ENCODE measurements at regions not wholly inside any gene's neighbourhood (a gene's known extent, or its start where the extent isn't known, plus 50 kb on each side); places are given as distances from the start of the nearest gene placed in this dataset.

GRCh38 chr2:16409006-16409390 is 256.6 kb downstream of the CYRIA start:
- DNase-seq, result no peak

GRCh38 chr2:16408331-16409005 is 257.2 kb downstream of the CYRIA start:
- no peak for DNase-seq

GRCh38 chr2:16407358-16407757 is 258.3 kb downstream of the CYRIA start:
- no peak for DNase-seq

- DNase-seq, result no peak
These were observed 258.9 kb downstream of the CYRIA start for GRCh38 chr2:16406496-16407289.

- DNase-seq, result no peak
These were observed 260.1 kb downstream of the CYRIA start for GRCh38 chr2:16405551-16405950.

GRCh38 chr2:16404551-16405300 is 260.9 kb downstream of the CYRIA start:
- DNase-seq, result no peak

GRCh38 chr2:16404146-16404545 is 261.5 kb downstream of the CYRIA start:
- no peak for DNase-seq

- DNase-seq, result no peak
These were observed 262.7 kb downstream of the CYRIA start for GRCh38 chr2:16402891-16403290.

- no peak for DNase-seq
These were observed 263.8 kb downstream of the CYRIA start for GRCh38 chr2:16401761-16402300.

GRCh38 chr2:16400127-16400623 is 265.5 kb downstream of the CYRIA start:
- no peak for DNase-seq

- DNase-seq, result no peak
These were observed 267.1 kb downstream of the CYRIA start for GRCh38 chr2:16398486-16399043.

GRCh38 chr2:16397681-16398475 is 267.8 kb downstream of the CYRIA start:
- no peak for DNase-seq

GRCh38 chr2:16396986-16397385 is 268.6 kb downstream of the CYRIA start:
- DNase-seq, result no peak

- DNase-seq, result no peak
These were observed 269.5 kb downstream of the CYRIA start for GRCh38 chr2:16396171-16396570.

- DNase-seq, result no peak
These were observed 270.0 kb downstream of the CYRIA start for GRCh38 chr2:16395601-16396000.

GRCh38 chr2:16394986-16395550 is 270.6 kb downstream of the CYRIA start:
- DNase-seq, result no peak

- DNase-seq, result no peak
These were observed 271.3 kb downstream of the CYRIA start for GRCh38 chr2:16394072-16394985.

- no peak for DNase-seq
These were observed 272.0 kb downstream of the CYRIA start for GRCh38 chr2:16393500-16394071.

GRCh38 chr2:16392647-16393499 is 272.8 kb downstream of the CYRIA start:
- DNase-seq, result no peak

Data from activated CD4-positive, alpha-beta T cell treated with anti-CD3 and anti-CD28 coated beads, Interleukin-2, amount 50 U/mL, for 48 hours (primary cell).